H1 (cell line): ENCODE measurements at regions not wholly inside any gene's neighbourhood (a gene's known extent, or its start where the extent isn't known, plus 50 kb on each side); places are given as distances from the start of the nearest gene placed in this dataset.

ENCODE experiments used
- CTCF ChIA-PET: fragments of 300-600 bp; sonication (Branson Sonifier 250); formaldehyde crosslinking; loops from one replicate; lab custom pipeline; 2021; ENCODE audit not compliant: partially characterized antibody; lab: Charles Lee
- POLR2A ChIA-PET: fragments of 300-600 bp; sonication (Branson Sonifier 250); formaldehyde crosslinking; loops from one replicate; lab custom pipeline; 2021; ENCODE audit warnings: inconsistent platforms; ENCODE audit not compliant: partially characterized antibody; lab: Charles Lee
- DNase-seq, 2 experiments: peaks; one replicate each; pipeline versions ENCODE4 v3.0.0 to v3.0.0-alpha.2; 2010 to 2022; ENCODE audit warnings: low spot score in 2 of 2, low read depth in 1 of 2, mixed read lengths in 1 of 2
- FAIRE-seq: peaks from 2 replicates; lab custom pipeline; 2011; peaks lifted over from hg19 to GRCh38; lab: Jason Lieb, UNC
- H2AFZ ChIP-seq: 2 replicates; pipeline ENCODE4 v1.8.1; 2012; ENCODE audit warnings: low read length, inconsistent platforms
- H2AK5ac ChIP-seq: 2 replicates; pipeline ENCODE4 v1.6.1; 2013; ENCODE audit warnings: low read depth, low read length
- H2BK120ac ChIP-seq: replicated peaks from 2 replicates; pipeline ENCODE3; 2013; ENCODE audit warnings: low read depth, low read length, inconsistent platforms
- H2BK12ac ChIP-seq: 2 replicates; pipeline ENCODE4 v1.6.1; 2013; ENCODE audit warnings: low read depth, low read length
- H2BK15ac ChIP-seq: 2 replicates; pipeline ENCODE4 v1.6.1; 2013; ENCODE audit warnings: low read length
- H2BK20ac ChIP-seq: 2 replicates; pipeline ENCODE4 v1.6.1; 2013; ENCODE audit warnings: low read length
- H2BK5ac ChIP-seq: 2 replicates; pipeline ENCODE4 v1.6.1; 2013; ENCODE audit warnings: low read depth, low read length
- H3K14ac ChIP-seq: 2 replicates; pipeline ENCODE4 v1.6.1; 2013; ENCODE audit warnings: inconsistent platforms; ENCODE audit not compliant: insufficient read length
- H3K18ac ChIP-seq: 2 replicates; pipeline ENCODE4 v1.6.1; 2013; ENCODE audit warnings: low read length; ENCODE audit errors: extremely low read depth
- H3K23ac ChIP-seq: 2 replicates; pipeline ENCODE4 v1.6.1; 2013; ENCODE audit warnings: inconsistent platforms; ENCODE audit not compliant: insufficient read length
- H3K23me2 ChIP-seq: 2 replicates; pipeline ENCODE4 v1.6.1; 2013; ENCODE audit warnings: low read depth, low read length
- H3K27ac ChIP-seq: 2 replicates; pipeline ENCODE4 v1.6.1; 2011; ENCODE audit warnings: low read depth, low read length, inconsistent platforms
- H3K27me3 ChIP-seq, 4 experiments: replicated peaks in 1 of 4; 1 replicate in 1 of 4; 2 replicates in 3 of 4; pipeline versions ENCODE4 v1.6.1 to v1.8.1; 2011 to 2013; ENCODE audit warnings: low read length in 3 of 4, mild to moderate bottlenecking in 3 of 4, inconsistent platforms in 2 of 4, mixed read lengths in 2 of 4, moderate library complexity in 1 of 4; ENCODE audit not compliant: control insufficient read depth in 3 of 4, insufficient read depth in 3 of 4; ENCODE audit errors: extremely low read depth in 1 of 4
- H3K36me3 ChIP-seq, 4 experiments: 2 replicates each; pipeline versions ENCODE4 v1.6.1 to v1.8.1; 2011 to 2013; ENCODE audit warnings: mild to moderate bottlenecking in 4 of 4, low read length in 3 of 4, moderate library complexity in 2 of 4, control low read depth in 1 of 4, inconsistent platforms in 1 of 4; ENCODE audit not compliant: insufficient read depth in 4 of 4, control insufficient read depth in 2 of 4
- H3K4ac ChIP-seq: replicated peaks from 2 replicates; pipeline ENCODE3; 2013; ENCODE audit warnings: low read length, low read depth, mixed read lengths, inconsistent platforms; ENCODE audit not compliant: insufficient read length
- H3K4me1 ChIP-seq, 4 experiments: replicated peaks in 1 of 4; 1 replicate in 1 of 4; 2 replicates in 3 of 4; pipeline versions ENCODE4 v1.6.1 to v1.8.1; 2011 to 2013; ENCODE audit warnings: low read length in 3 of 4, inconsistent platforms in 2 of 4, mixed read lengths in 1 of 4; ENCODE audit not compliant: insufficient read depth in 4 of 4, control insufficient read depth in 3 of 4
- H3K4me2 ChIP-seq, 2 experiments: 2 replicates each; pipeline versions ENCODE4 v1.6.1 to v1.8.1; 2011 to 2013; ENCODE audit warnings: low read depth in 2 of 2, low read length in 2 of 2, control low read depth in 1 of 2, inconsistent platforms in 1 of 2, mild to moderate bottlenecking in 1 of 2; ENCODE audit not compliant: insufficient read depth in 1 of 2
- H3K4me3 ChIP-seq, 4 experiments: fragments of 200-600, 300-600 bp in 1 of 4; sonication (generic), shearing (Covaris generic), sonication (Bioruptor Twin) in 1 of 4; 2 replicates each; pipeline versions ENCODE4 v1.5.1 to v1.8.1; 2011 to 2016; ENCODE audit warnings: low read length in 4 of 4, low read depth in 3 of 4, control low read depth in 2 of 4, inconsistent platforms in 2 of 4, mild to moderate bottlenecking in 2 of 4, mixed read lengths in 1 of 4, moderate library complexity in 1 of 4; ENCODE audit not compliant: insufficient read depth in 2 of 4; ENCODE audit errors: extremely low read depth in 1 of 4
- H3K56ac ChIP-seq: replicated peaks from 2 replicates; pipeline ENCODE3; 2013; ENCODE audit warnings: low read depth, mild to moderate bottlenecking, mixed read lengths, low read length, inconsistent platforms; ENCODE audit not compliant: insufficient read length
- H3K79me1 ChIP-seq: 2 replicates; pipeline ENCODE4 v1.6.1; 2013; ENCODE audit warnings: low read depth, low read length, control low read depth
- H3K79me2 ChIP-seq, 2 experiments: 2 replicates each; pipeline versions ENCODE4 v1.6.1 to v1.8.1; 2012 to 2013; ENCODE audit warnings: low read length in 2 of 2, mild to moderate bottlenecking in 2 of 2, inconsistent platforms in 1 of 2; ENCODE audit not compliant: insufficient read depth in 2 of 2, control insufficient read depth in 1 of 2
- H3K9ac ChIP-seq, 4 experiments: replicated peaks in 1 of 4; 1 replicate in 1 of 4; 2 replicates in 3 of 4; pipeline versions ENCODE4 v1.6.1 to v1.8.1; 2011 to 2013; ENCODE audit warnings: low read depth in 3 of 4, low read length in 3 of 4, control low read depth in 2 of 4, mild to moderate bottlenecking in 2 of 4, moderate library complexity in 2 of 4, inconsistent platforms in 1 of 4; ENCODE audit errors: extremely low read depth in 1 of 4
- H3K9me3 ChIP-seq, 2 experiments: 2 replicates each; pipeline versions ENCODE4 v1.6.1 to v1.8.1; 2012 to 2013; ENCODE audit warnings: mild to moderate bottlenecking in 2 of 2, moderate library complexity in 2 of 2, control low read depth in 1 of 2, inconsistent platforms in 1 of 2, low read depth in 1 of 2, low read length in 1 of 2, mixed read lengths in 1 of 2; ENCODE audit not compliant: insufficient read depth in 2 of 2
- H4K20me1 ChIP-seq, 2 experiments: replicated peaks in 1 of 2; 2 replicates each; pipeline versions ENCODE3 to v1.8.1; 2011 to 2013; ENCODE audit warnings: inconsistent platforms in 2 of 2, low read length in 2 of 2, mild to moderate bottlenecking in 1 of 2; ENCODE audit not compliant: insufficient read depth in 2 of 2, control insufficient read depth in 1 of 2
- H4K5ac ChIP-seq: 2 replicates; pipeline ENCODE4 v1.6.1; 2013; ENCODE audit warnings: low read length, low read depth, mixed read lengths, inconsistent platforms; ENCODE audit not compliant: insufficient read length
- H4K8ac ChIP-seq: 2 replicates; pipeline ENCODE4 v1.8.0; 2013; ENCODE audit warnings: mild to moderate bottlenecking, moderate library complexity, low read length, inconsistent platforms; ENCODE audit not compliant: insufficient read depth; ENCODE audit errors: extremely low read depth
- H4K91ac ChIP-seq: replicated peaks from 2 replicates; pipeline ENCODE3; 2013; ENCODE audit warnings: low read length, mixed read lengths, inconsistent platforms; ENCODE audit not compliant: insufficient read length
- BCL11A ChIP-seq, 2 experiments: IDR thresholded peaks; one replicate each; pipeline ENCODE4 v1.6.1; 2011; ENCODE audit warnings: low read depth in 2 of 2, low read length in 2 of 2, mild to moderate bottlenecking in 2 of 2
- CHD1 ChIP-seq: IDR thresholded peaks from 2 replicates; pipeline ENCODE4 v1.6.1; 2012; ENCODE audit warnings: low read depth, low read length, improper control_type of control experiment
- EZH2 ChIP-seq: fragments of 200-600 bp; sonication (generic); IDR thresholded peaks from 2 replicates; pipeline ENCODE4 v1.7.1; 2012; ENCODE audit warnings: low read depth, mild to moderate bottlenecking, moderate library complexity, low read length, inconsistent platforms; ENCODE audit not compliant: severe bottlenecking
- NRF1 ChIP-seq: IDR thresholded peaks from 2 replicates; pipeline ENCODE4 v1.6.1; 2011; ENCODE audit warnings: mild to moderate bottlenecking, low read depth, low read length, improper control_type of control experiment
- WGBS, 2 experiments: shearing (Covaris generic) in 1 of 2; methylation state at CpG; one replicate each; pipeline versions ENCODE4 v1.1.6 to v1.1.7; 2013 to 2015; ENCODE audit warnings: low lambda C conversion rate in 2 of 2, mixed read lengths in 2 of 2, inconsistent platforms in 1 of 2, low coverage in 1 of 2, missing lambda C conversion rate in 1 of 2; ENCODE audit not compliant: insufficient replicate concordance in 2 of 2, insufficient coverage in 1 of 2, insufficient read length in 1 of 2; ENCODE audit errors: extremely low coverage in 1 of 2, missing lambda C conversion rate in 1 of 2; 5-methylcytosine and 5-hydroxymethylcytosine counted together

- DNase-seq (no peak), FAIRE-seq (no peak)
- no peak overlapping the region for H2BK15ac ChIP-seq
- H3K9ac ChIP-seq, result no peak overlapping the region
- no peak overlapping the region for H2BK120ac ChIP-seq
- no peaks in the 10 kb centered on the region for H3K23me2 ChIP-seq
- H2AFZ ChIP-seq, result no peak overlapping the region
- no peak overlapping the region for H3K18ac ChIP-seq
- 88% methylated on average over 5 of the region's 5 CpGs; no CpG with 5 or more reads in 1 of the 2 experiments for WGBS, 2 experiments
- H3K27ac ChIP-seq, result no peak overlapping the region
- H3K23ac ChIP-seq, result no peak overlapping the region
- H4K20me1 ChIP-seq, result no peaks in the 10 kb centered on the region
- H3K36me3 ChIP-seq, result no peaks in the 10 kb centered on the region
- H3K4me2 ChIP-seq, result no peak overlapping the region
- no peak overlapping the region for H2BK5ac ChIP-seq
- H3K27me3 ChIP-seq, result 0 out of 7 replicates have a peak, but pooled peaks cover 0 to 2% (median 0%) of the 10 kb centered on the region in 4 experiments
- TF ChIP-seq NRF1, result no peak
- TF ChIP-seq EZH2, result no peak
- TF ChIP-seq CHD1, result no peak
- TF ChIP-seq BCL11A (IDR thresholded peaks at IDR 0.05; ENCODE audit: low read depth in 2 of 2, low read length in 2 of 2), result no peak
- H3K14ac ChIP-seq, result no peak overlapping the region
- no peaks in the 10 kb centered on the region; a peak in 1 of 4 replicates for H3K9me3 ChIP-seq
- H3K79me1 ChIP-seq, result no peaks in the 10 kb centered on the region
- ChIA-PET POLR2A (no interaction called here), CTCF (no interaction called here)
- H4K8ac ChIP-seq, result no peak overlapping the region
- no peak overlapping the region for H4K91ac ChIP-seq
- H3K4me3 ChIP-seq, result no peak overlapping the region
- H4K5ac ChIP-seq, result no peak overlapping the region
- no peak overlapping the region for H3K56ac ChIP-seq
- no peak overlapping the region for H3K4ac ChIP-seq
- no peak overlapping the region for H2BK20ac ChIP-seq
- no peaks in the 10 kb centered on the region for H3K79me2 ChIP-seq
- H3K4me1 ChIP-seq, result no peaks in the 10 kb centered on the region
- no peak overlapping the region; the same call in 1 of the 2 replicates for H2BK12ac ChIP-seq
- H2AK5ac ChIP-seq, result no peak overlapping the region
These were observed 301.7 kb downstream of the TCERG1L start for GRCh38 chr10:131009791-131010190.
